GM12878 (cell line): ENCODE measurements at regions not wholly inside any gene's neighbourhood (a gene's known extent, or its start where the extent isn't known, plus 50 kb on each side); places are given as distances from the start of the nearest gene placed in this dataset.

Source experiments
- ATAC-seq: fragments of 200-7000 bp; cut with Tn5 transposase; 3 replicates; pipeline ENCODE4 v1.9.1; 2020; ENCODE audit warnings: mild to moderate bottlenecking, moderate library complexity
- BruUV-seq: library from RNA; stranded (reverse); fragments of 400-500 nt; replicated peaks from 2 replicates; lab custom pipeline; 2021; lab: Mats Ljungman, UMichigan
- CTCF ChIA-PET: fragments of 300-600 bp; sonication (Branson Sonifier 250); formaldehyde crosslinking; extraction: SDS; loops from one replicate; lab custom pipeline; 2021; ENCODE audit warnings: inconsistent platforms; lab: Yijun Ruan, JAX
- POLR2A ChIA-PET: fragments of 350-600 bp; formaldehyde crosslinking; extraction: SDS; loops from one replicate; lab custom pipeline; 2021; ENCODE audit warnings: inconsistent platforms; lab: Charles Lee
- RAD21 ChIA-PET: fragments of 300-600 bp; sonication (Branson Sonifier 250); formaldehyde crosslinking; loops from one replicate; lab custom pipeline; 2023; ENCODE audit warnings: antibody characterized with exemption; ENCODE audit not compliant: unreplicated experiment; lab: Charles Lee
- SMC1A ChIA-PET: fragments of 300-600 bp; sonication (Branson Sonifier 250); formaldehyde crosslinking; loops from one replicate; lab custom pipeline; 2023; ENCODE audit not compliant: unreplicated experiment, uncharacterized antibody; lab: Charles Lee
- DNase-seq: peaks from one replicate; pipeline ENCODE4 v3.0.0-alpha.2; 2011; ENCODE audit warnings: low read depth, low spot score
- FAIRE-seq: peaks from 3 replicates; lab custom pipeline; 2011; peaks lifted over from hg19 to GRCh38; lab: Jason Lieb, UNC
- H2AFZ ChIP-seq: 2 replicates; pipeline ENCODE4 v1.6.0; 2011; ENCODE audit warnings: low read depth, low read length, control low read depth; ENCODE audit not compliant: control insufficient read depth
- H3K27ac ChIP-seq: 2 replicates; pipeline ENCODE4 v1.5.1; 2011; ENCODE audit warnings: control low read depth; ENCODE audit not compliant: control insufficient read depth, insufficient read depth
- H3K27me3 ChIP-seq, 2 experiments: replicated peaks in 1 of 2; 2 replicates each; pipeline versions ENCODE4 v1.6.0 to v1.6.1; 2011; ENCODE audit warnings: low read length in 1 of 2; ENCODE audit not compliant: control insufficient read depth in 2 of 2, insufficient read depth in 2 of 2
- H3K36me3 ChIP-seq, 2 experiments: 2 replicates each; pipeline ENCODE4 v1.5.1; 2011; ENCODE audit warnings: low read length in 1 of 2; ENCODE audit not compliant: control insufficient read depth in 2 of 2, insufficient read depth in 2 of 2
- H3K4me1 ChIP-seq: 2 replicates; pipeline ENCODE4 v1.6.1; 2011; ENCODE audit warnings: mild to moderate bottlenecking, low read length, moderate library complexity, mixed read lengths; ENCODE audit not compliant: control insufficient read depth, insufficient read depth
- H3K4me2 ChIP-seq: 2 replicates; pipeline ENCODE4 v1.6.0; 2011; ENCODE audit warnings: control low read depth; ENCODE audit not compliant: control insufficient read depth, insufficient read depth
- H3K4me3 ChIP-seq: fragments of 200-600 bp; sonication (generic); 2 replicates; pipeline ENCODE4 v1.5.1; 2016
- H3K79me2 ChIP-seq: 2 replicates; pipeline ENCODE4 v1.6.0; 2011; ENCODE audit warnings: low read length; ENCODE audit not compliant: control insufficient read depth, insufficient read depth
- H3K9ac ChIP-seq: 2 replicates; pipeline ENCODE4 v1.8.0; 2011; ENCODE audit warnings: low read length, control low read depth, mixed read lengths; ENCODE audit not compliant: control insufficient read depth, insufficient read depth
- H3K9me3 ChIP-seq: replicated peaks from 3 replicates; pipeline ENCODE4 v1.5.1; 2011; ENCODE audit warnings: mild to moderate bottlenecking, low read length; ENCODE audit not compliant: control insufficient read depth, insufficient read depth
- H4K20me1 ChIP-seq: 2 replicates; pipeline ENCODE4 v1.6.0; 2011; ENCODE audit not compliant: control insufficient read depth, insufficient read depth
- ATF7 ChIP-seq: fragments of 450-650 bp; IDR thresholded peaks from 2 replicates; pipeline ENCODE4 v1.6.1; 2016; ENCODE audit warnings: low read depth, mild to moderate bottlenecking
- CBX5 ChIP-seq: sonication (generic); IDR thresholded peaks from 2 replicates; pipeline ENCODE4 v1.6.1; 2016; ENCODE audit warnings: low read depth, moderate library complexity, mild to moderate bottlenecking, inconsistent platforms
- CEBPB ChIP-seq, 2 experiments: fragments of 150-350 bp in 1 of 2; IDR thresholded peaks; 2 replicates each; pipeline ENCODE4 v1.6.1; 2012 to 2014; ENCODE audit warnings: low read depth in 2 of 2, low read length in 2 of 2, borderline replicate concordance in 1 of 2, inconsistent platforms in 1 of 2
- CREB1 ChIP-seq: IDR thresholded peaks from 2 replicates; pipeline ENCODE4 v1.6.1; 2012; ENCODE audit warnings: low read depth, mild to moderate bottlenecking, inconsistent platforms
- E4F1 ChIP-seq: fragments of 450-650 bp; IDR thresholded peaks from 2 replicates; pipeline ENCODE4 v1.6.1; 2018; ENCODE audit warnings: borderline replicate concordance, mild to moderate bottlenecking; ENCODE audit not compliant: partially characterized antibody
- EGR1 ChIP-seq, 2 experiments: IDR thresholded peaks; 1 replicate in 1 of 2; 2 replicates in 1 of 2; pipeline ENCODE4 v1.6.1; 2011 to 2012; ENCODE audit warnings: low read depth in 2 of 2, low read length in 2 of 2, borderline replicate concordance in 1 of 2, mild to moderate bottlenecking in 1 of 2, moderate library complexity in 1 of 2
- EZH2 ChIP-seq: IDR thresholded peaks from 2 replicates; pipeline ENCODE4 v1.6.1; 2012; ENCODE audit warnings: low read depth, mild to moderate bottlenecking, control low read depth, inconsistent platforms, low read length, borderline replicate concordance; ENCODE audit not compliant: control insufficient read depth
- FOXM1 ChIP-seq: IDR thresholded peaks from 2 replicates; pipeline ENCODE4 v1.6.1; 2012; ENCODE audit warnings: low read depth, mild to moderate bottlenecking, inconsistent platforms, low read length, moderate library complexity
- JUNB ChIP-seq: IDR thresholded peaks from 2 replicates; pipeline ENCODE4 v1.6.1; 2016; ENCODE audit warnings: antibody characterized with exemption, mild to moderate bottlenecking
- MAX ChIP-seq: IDR thresholded peaks from 2 replicates; pipeline ENCODE4 v1.6.1; 2012; ENCODE audit warnings: low read depth, low read length, improper control_type of control experiment
- RAD21 ChIP-seq: IDR thresholded peaks from 2 replicates; pipeline ENCODE4 v1.6.1; 2011; ENCODE audit warnings: mild to moderate bottlenecking, low read depth, low read length, moderate library complexity; ENCODE audit not compliant: insufficient read depth
- RBBP5 ChIP-seq: fragments of 200-600 bp; sonication (generic); conservative IDR thresholded peaks from 2 replicates; pipeline ENCODE4 v1.6.1; 2016
- ZBTB33 ChIP-seq: fragments of 450-650 bp; IDR thresholded peaks from 2 replicates; pipeline ENCODE4 v1.6.1; 2017; ENCODE audit warnings: mild to moderate bottlenecking
- ZNF622 ChIP-seq: fragments of 450-650 bp; IDR thresholded peaks from 2 replicates; pipeline ENCODE4 v1.6.1; 2017; ENCODE audit warnings: mild to moderate bottlenecking, inconsistent platforms
- WGBS: methylation state at CpG from one replicate; pipeline ENCODE4 v1.1.6; 2016; ENCODE audit warnings: low lambda C conversion rate; ENCODE audit not compliant: insufficient replicate concordance, insufficient coverage; ENCODE audit errors: missing lambda C conversion rate; 5-methylcytosine and 5-hydroxymethylcytosine counted together
- in situ Hi-C: fragments of 300-500 bp; cut with MboI; formaldehyde crosslinking; loops from 9 replicates; pipeline ENCODE4 v1.14.3; 2018; ENCODE audit warnings: mixed read lengths
- intact Hi-C: fragments of 100-400 bp; cut with micrococcal nuclease; formaldehyde crosslinking; loops from one replicate; pipeline ENCODE4 v1.14.2; 2022; ENCODE audit not compliant: unreplicated experiment

GRCh38 chr10:3945026-3945425 lies 160.0 kb upstream of the KLF6 start:
- 75% methylated on average over 5 of the region's 5 CpGs for WGBS
- no peak for FAIRE-seq
- no TSS peak for BruUV-seq

GRCh38 chr10:3944591-3944990 lies 159.6 kb upstream of the KLF6 start:
- H3K4me2 ChIP-seq, result no peak overlapping the region
- FAIRE-seq (no peak), DNase-seq (no peak), ATAC-seq (no peak)
- H3K27ac ChIP-seq, result no peak overlapping the region
- no peak overlapping the region for H2AFZ ChIP-seq
- POLR2A ChIA-PET, result no interaction called here
- H4K20me1 ChIP-seq, result no peaks in the 10 kb centered on the region
- H3K4me3 ChIP-seq, result no peak overlapping the region
- intact Hi-C loops (no loop called here), in situ Hi-C loops (no loop called here)
- no peaks in the 10 kb centered on the region for H3K9me3 ChIP-seq
- no peaks in the 10 kb centered on the region for H3K4me1 ChIP-seq
- SMC1A ChIA-PET, result no interaction called here
- CTCF ChIA-PET, result no interaction called here
- H3K27me3 ChIP-seq, result no peaks in the 10 kb centered on the region
- H3K36me3 ChIP-seq, result no peaks in the 10 kb centered on the region
- no TSS peak for BruUV-seq
- RAD21 ChIA-PET, result interaction anchor here (0.6 kb wide), 1 partner anchor 91 kb away, joined by 3 read pairs; no protein-coding TSS in a partner anchor
- 77% methylated on average over 2 of the region's 2 CpGs for WGBS
- no peaks in the 10 kb centered on the region for H3K79me2 ChIP-seq
- no peak overlapping the region for H3K9ac ChIP-seq
- TF ChIP-seq EGR1 (IDR thresholded peaks at IDR 0.05; ENCODE audit: borderline replicate concordance in 1 of 2, low read depth in 2 of 2, low read length in 2 of 2) (no peak), CREB1 (no peak), CEBPB (IDR thresholded peaks at IDR 0.05; ENCODE audit: borderline replicate concordance in 1 of 2, low read depth in 2 of 2, low read length in 2 of 2) (no peak), JUNB (no peak), ZBTB33 (no peak), MAX (no peak), FOXM1 (no peak), RBBP5 (no peak), ZNF622 (no peak), EZH2 (no peak), RAD21 (no peak), CBX5 (no peak), E4F1 (no peak), ATF7 (no peak)

More at GRCh38 chr10:3945026-3945425, 160.0 kb upstream of the KLF6 start:
- no peaks in the 10 kb centered on the region for H3K27me3 ChIP-seq
- RAD21 ChIA-PET, result no interaction called here
- no peaks in the 10 kb centered on the region for H3K9me3 ChIP-seq
- SMC1A ChIA-PET, result interaction anchor here (0.9 kb wide), 1 partner anchor 64 kb away, joined by 4 read pairs; no protein-coding TSS in a partner anchor
- no peak for DNase-seq
- in situ Hi-C loops, result no loop called here
- H3K9ac ChIP-seq, result no peak overlapping the region
- CTCF ChIA-PET, result no interaction called here
- H3K36me3 ChIP-seq, result no peaks in the 10 kb centered on the region
- TF ChIP-seq RBBP5, result no peak
- intact Hi-C loops, result no loop called here
- no peaks in the 10 kb centered on the region for H4K20me1 ChIP-seq
- H3K79me2 ChIP-seq, result no peaks in the 10 kb centered on the region
- H3K4me2 ChIP-seq, result no peak overlapping the region
- H3K4me3 ChIP-seq, result no peak overlapping the region
- ATAC-seq, result no peak
- POLR2A ChIA-PET, result no interaction called here
- H3K4me1 ChIP-seq, result no peaks in the 10 kb centered on the region
- no peak overlapping the region for H2AFZ ChIP-seq
- H3K27ac ChIP-seq, result no peak overlapping the region
